Right atrium auricular region (tissue), 2 donors: ENCODE measurements at regions not wholly inside any gene's neighbourhood (a gene's known extent, or its start where the extent isn't known, plus 50 kb on each side); places are given as distances from the start of the nearest gene placed in this dataset.

Experiments used
- DNase-seq: peaks from one replicate; pipeline ENCODE4 v3.0.0-alpha.2; 2019; ENCODE audit warnings: low spot score
- H3K27ac ChIP-seq, 2 donors: fragments of 200-600 bp; sonication (generic); 1 replicate in 1 of 2; 2 replicates in 1 of 2; pipeline ENCODE4 v1.5.1; 2016 to 2019
- H3K27me3 ChIP-seq, 2 donors: fragments of 200-600 bp; sonication (generic); one replicate each; pipeline versions ENCODE4 v1.5.1 to v1.6.0; 2017 to 2019
- H3K36me3 ChIP-seq: fragments of 200-600 bp; sonication (generic); one replicate; pipeline ENCODE4 v1.5.1; 2016
- H3K4me1 ChIP-seq, 2 donors: fragments of 200-600 bp; sonication (generic); one replicate each; pipeline versions ENCODE4 v1.5.1 to v1.6.0; 2017 to 2019
- H3K4me3 ChIP-seq, 2 donors: fragments of 200-600 bp; sonication (generic); 1 replicate in 1 of 2; 2 replicates in 1 of 2; pipeline ENCODE4 v1.5.1; 2017 to 2019; ENCODE audit warnings: mild to moderate bottlenecking in 1 of 2, moderate library complexity in 1 of 2
- H3K9me3 ChIP-seq, 2 donors: fragments of 200-600 bp; sonication (generic); one replicate each; pipeline ENCODE4 v1.5.1; 2019
- TF ChIP-seq, protein P1 (sequence below), 2 donors: fragments of 200-600 bp; sonication (generic); IDR thresholded peaks; one replicate each; pipeline ENCODE4 v1.5.1; 2019; ENCODE audit warnings: antibody characterized with exemption in 2 of 2

DNA sequence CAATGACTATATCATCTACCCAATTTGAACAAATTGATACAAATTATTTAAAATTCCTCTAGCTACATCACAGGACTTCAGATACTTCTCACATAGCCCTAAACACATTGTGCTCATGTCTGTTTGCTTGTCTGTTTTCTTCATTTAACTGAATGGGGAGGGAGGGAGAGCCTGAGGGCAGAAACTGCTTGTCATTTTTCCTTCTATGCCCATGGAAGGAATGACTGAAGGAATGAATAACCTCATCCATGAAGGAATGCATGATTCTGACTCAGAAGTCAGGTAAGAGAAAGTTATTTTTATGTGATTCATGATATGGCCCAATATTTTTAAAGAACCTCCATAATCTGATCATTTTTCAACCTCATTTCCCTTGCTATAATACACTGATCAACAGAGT, 418.0 kb upstream of the PITX2 start:
- DNase-seq = no peak
- Histone ChIP-seq H3K4me1 (no peaks in the 10 kb centered on the region), H3K27me3 (no peaks in the 10 kb centered on the region), H3K27ac (no peak overlapping the region), H3K36me3 (no peaks in the 10 kb centered on the region), H3K4me3 (no peak overlapping the region), H3K9me3 (no peaks in the 10 kb centered on the region)
- TF ChIP-seq, protein P1, sequence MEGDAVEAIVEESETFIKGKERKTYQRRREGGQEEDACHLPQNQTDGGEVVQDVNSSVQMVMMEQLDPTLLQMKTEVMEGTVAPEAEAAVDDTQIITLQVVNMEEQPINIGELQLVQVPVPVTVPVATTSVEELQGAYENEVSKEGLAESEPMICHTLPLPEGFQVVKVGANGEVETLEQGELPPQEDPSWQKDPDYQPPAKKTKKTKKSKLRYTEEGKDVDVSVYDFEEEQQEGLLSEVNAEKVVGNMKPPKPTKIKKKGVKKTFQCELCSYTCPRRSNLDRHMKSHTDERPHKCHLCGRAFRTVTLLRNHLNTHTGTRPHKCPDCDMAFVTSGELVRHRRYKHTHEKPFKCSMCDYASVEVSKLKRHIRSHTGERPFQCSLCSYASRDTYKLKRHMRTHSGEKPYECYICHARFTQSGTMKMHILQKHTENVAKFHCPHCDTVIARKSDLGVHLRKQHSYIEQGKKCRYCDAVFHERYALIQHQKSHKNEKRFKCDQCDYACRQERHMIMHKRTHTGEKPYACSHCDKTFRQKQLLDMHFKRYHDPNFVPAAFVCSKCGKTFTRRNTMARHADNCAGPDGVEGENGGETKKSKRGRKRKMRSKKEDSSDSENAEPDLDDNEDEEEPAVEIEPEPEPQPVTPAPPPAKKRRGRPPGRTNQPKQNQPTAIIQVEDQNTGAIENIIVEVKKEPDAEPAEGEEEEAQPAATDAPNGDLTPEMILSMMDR (IDR thresholded peaks at IDR 0.05) = no peak

DNA sequence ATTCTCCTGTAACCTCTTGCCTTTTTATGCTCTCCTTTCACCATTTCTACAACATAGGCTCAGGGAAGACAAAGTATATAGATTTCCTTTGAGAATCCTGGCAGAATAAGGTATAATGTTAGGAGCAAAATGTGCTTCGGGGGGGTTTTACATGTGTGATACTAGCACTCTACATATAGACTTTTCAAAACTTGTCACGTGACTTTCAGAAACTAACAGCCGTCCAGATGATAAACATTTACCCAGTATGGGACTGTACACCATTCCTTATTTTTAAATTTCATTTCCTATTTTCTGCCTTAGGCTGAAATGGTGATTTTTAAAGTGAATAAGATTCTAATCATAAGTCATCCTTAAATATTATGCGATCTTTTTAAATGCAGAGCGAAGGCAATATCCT, 420.4 kb upstream of the PITX2 start:
- Histone ChIP-seq H3K4me3 (no peak overlapping the region), H3K27me3 (no peaks in the 10 kb centered on the region), H3K36me3 (no peaks in the 10 kb centered on the region), H3K4me1 (no peaks in the 10 kb centered on the region), H3K27ac (no peak overlapping the region), H3K9me3 (no peaks in the 10 kb centered on the region)
- TF ChIP-seq, protein P1 (IDR thresholded peaks at IDR 0.05) = no peak
- DNase-seq = no peak

DNA sequence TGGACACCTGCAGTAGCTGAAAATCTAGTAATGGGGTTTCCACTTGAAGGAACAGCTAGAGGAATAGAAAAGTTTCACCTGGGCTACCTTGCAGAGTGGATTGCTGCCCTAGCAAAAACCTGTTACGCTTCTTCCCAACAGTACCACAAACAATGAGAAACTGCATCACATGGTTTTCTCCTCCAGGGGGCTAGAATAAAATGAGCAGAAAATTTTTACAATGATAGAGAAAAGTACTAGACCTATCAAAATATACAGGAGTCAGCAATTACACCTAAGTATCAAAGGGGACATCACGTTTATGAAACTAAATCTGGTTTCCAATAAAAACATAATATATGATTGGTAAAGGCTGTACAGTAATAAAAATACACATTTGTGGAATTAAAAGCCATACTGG, 423.1 kb upstream of the PITX2 start:
- Histone ChIP-seq H3K9me3 (no peaks in the 10 kb centered on the region), H3K4me3 (no peak overlapping the region), H3K36me3 (no peaks in the 10 kb centered on the region), H3K4me1 (no peaks in the 10 kb centered on the region), H3K27ac (no peak overlapping the region), H3K27me3 (no peaks in the 10 kb centered on the region)
- no peak for DNase-seq
- TF ChIP-seq, protein P1 (IDR thresholded peaks at IDR 0.05) = no peak

DNA sequence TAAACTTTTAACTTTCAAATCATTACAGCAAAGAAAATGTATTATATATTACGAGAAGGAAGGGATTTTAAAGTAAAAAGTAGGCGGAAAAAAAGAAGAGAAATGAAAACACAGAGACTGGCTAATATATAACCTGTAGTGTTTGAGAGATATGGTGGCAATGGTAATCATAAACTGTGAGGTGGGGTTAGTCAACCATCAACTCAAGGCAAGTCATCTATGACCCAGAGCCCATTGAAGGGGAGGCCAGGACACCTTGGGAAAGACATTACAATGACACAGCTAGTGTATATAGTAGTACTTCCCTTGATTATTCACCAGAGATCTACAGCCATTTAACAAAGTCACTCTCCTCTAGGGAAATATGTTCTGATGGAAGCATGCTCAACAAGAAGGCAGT, 423.9 kb upstream of the PITX2 start:
- no peaks in the 10 kb centered on the region for H3K36me3 ChIP-seq
- no peak overlapping the region for H3K27ac ChIP-seq
- no peak for DNase-seq
- H3K4me1 ChIP-seq = no peaks in the 10 kb centered on the region
- H3K9me3 ChIP-seq = no peaks in the 10 kb centered on the region
- no peaks in the 10 kb centered on the region for H3K27me3 ChIP-seq
- TF ChIP-seq, protein P1 (IDR thresholded peaks at IDR 0.05) = no peak
- no peak overlapping the region for H3K4me3 ChIP-seq

DNA sequence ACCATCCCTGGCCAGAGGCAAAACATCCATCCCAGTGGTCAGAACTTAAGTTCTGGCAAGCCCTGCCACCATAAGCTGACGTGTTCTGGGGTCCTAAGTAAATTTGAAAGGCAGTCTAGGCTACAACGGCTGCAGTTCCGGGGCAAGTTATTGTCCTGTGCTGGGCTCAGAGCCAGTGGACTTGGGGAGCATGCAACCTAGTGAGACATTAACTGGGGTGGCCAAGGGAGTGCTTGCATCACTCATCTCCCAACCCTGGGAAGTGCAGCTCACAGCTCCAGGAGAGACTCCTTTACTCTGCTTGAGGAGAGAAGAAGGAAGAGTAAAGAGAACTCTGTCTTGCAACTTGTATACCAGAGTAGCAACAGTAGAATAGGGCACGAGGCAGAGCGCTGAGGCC, 425.4 kb upstream of the PITX2 start:
- H3K9me3 ChIP-seq = no peaks in the 10 kb centered on the region
- no peak overlapping the region for H3K27ac ChIP-seq
- no peaks in the 10 kb centered on the region for H3K36me3 ChIP-seq
- no peak for DNase-seq
- H3K4me3 ChIP-seq = no peak overlapping the region
- no peaks in the 10 kb centered on the region for H3K27me3 ChIP-seq
- no peaks in the 10 kb centered on the region for H3K4me1 ChIP-seq
- TF ChIP-seq, protein P1 (IDR thresholded peaks at IDR 0.05) = no peak

DNA sequence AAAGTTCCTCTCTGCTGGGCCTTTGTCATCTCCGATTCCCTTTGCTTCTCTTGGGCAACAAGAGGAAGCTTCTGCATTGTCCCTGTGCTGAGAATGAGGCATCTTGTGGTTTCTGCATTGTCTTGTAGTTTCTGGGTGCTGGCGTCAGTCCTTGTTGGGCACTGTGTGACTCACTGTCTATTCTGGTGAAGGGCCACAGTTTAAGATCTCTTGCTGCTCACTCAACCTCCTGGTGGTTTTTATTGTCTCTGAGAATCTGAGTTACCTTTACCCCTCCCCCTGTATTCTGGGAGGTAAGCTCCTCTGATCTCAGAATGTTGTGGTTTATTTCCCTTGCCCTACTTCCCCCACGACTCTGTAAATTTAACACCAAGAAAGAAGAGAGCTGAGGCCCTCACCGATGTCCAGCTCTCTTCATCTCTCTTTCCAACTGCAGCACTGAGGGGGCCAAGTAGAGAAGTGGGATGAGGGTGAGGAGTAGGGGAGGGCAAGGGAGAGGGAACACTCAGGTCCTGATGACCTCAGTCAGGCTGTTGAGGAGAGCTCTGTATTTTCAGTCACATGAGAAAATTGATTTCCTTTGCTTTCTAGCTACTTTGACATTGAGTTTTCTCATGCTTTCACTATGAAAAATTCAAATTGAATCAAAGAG, 441.6 kb upstream of the PITX2 start:
- TF ChIP-seq, protein P1 (IDR thresholded peaks at IDR 0.05) = no peak
- Histone ChIP-seq H3K36me3 (no peaks in the 10 kb centered on the region), H3K4me1 (no peaks in the 10 kb centered on the region)

More for the DNA sequence above, 441.6 kb upstream of the PITX2 start:
- H3K9me3 ChIP-seq = no peaks in the 10 kb centered on the region
- H3K27me3 ChIP-seq = no peaks in the 10 kb centered on the region
- no peak for DNase-seq
- H3K4me3 ChIP-seq = no peak overlapping the region
- no peak overlapping the region for H3K27ac ChIP-seq
